NCI-H2081 (cell line): ENCODE measurements at regions not wholly inside any gene's neighbourhood (a gene's known extent, or its start where the extent isn't known, plus 50 kb on each side); places are given as distances from the start of the nearest gene placed in this dataset.
"Not testable (repeated sequence)": the region's sequence is repeated elsewhere in the genome, so short reads cannot be mapped to it uniquely, and the experiment has no call there.

ENCODE experiments used
- DNase-seq, 2 experiments: peaks; one replicate each; lab custom pipeline; 2025; lab: John Stamatoyannopoulos, UW

DNA sequence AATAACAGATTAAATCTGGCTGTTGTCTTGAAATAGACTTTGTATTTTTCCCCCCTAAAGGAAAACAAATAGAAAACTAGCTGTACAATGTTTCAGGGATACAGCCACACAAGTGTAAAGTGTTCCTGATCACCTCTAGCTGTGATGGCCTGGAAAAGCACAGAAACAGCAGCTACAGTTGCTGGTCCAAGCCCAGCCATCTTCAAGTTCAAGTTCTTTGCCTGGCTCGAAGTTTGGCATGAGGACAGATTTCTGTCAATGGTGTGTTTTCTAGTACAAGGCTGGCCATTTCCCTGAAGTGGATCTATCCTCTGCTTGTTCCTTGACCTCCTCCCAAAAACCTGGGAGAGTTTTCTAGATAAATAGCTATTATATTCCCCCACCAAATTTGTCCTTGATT lies 272.2 kb upstream of the ADRA1B start:
- DNase-seq = no peak

GRCh38 chr5:159645179-159645846 lies 271.0 kb upstream of the ADRA1B start:
- no peak for DNase-seq

- DNase-seq = no peak
Measured at GRCh38 chr5:159650803-159651202, 265.5 kb upstream of the ADRA1B start.

- no peak for DNase-seq
Measured at GRCh38 chr5:159655757-159656409, 260.4 kb upstream of the ADRA1B start.

GRCh38 chr5:159657298-159657697 lies 259.0 kb upstream of the ADRA1B start:
- no peak for DNase-seq

DNA sequence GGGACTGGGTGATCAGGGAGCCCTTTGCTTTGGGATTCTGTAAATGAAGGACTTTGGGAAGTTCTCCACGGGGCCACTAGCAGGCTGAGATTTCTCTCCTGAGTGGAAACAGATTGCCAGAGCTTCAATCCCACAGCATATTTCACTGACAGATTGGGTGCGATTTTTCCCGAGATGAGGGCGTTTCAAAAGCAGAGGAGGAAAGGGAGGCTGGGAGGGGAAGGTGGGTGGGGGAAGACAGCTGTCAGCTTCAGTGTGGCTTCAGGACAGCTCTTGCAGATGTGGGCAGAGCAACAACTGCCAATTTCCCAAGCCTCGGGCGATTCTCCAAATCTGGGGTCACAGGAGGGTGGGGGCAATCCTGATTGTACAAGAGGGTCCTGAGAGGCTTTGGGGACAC lies 258.5 kb upstream of the ADRA1B start:
- no peak for DNase-seq

DNA sequence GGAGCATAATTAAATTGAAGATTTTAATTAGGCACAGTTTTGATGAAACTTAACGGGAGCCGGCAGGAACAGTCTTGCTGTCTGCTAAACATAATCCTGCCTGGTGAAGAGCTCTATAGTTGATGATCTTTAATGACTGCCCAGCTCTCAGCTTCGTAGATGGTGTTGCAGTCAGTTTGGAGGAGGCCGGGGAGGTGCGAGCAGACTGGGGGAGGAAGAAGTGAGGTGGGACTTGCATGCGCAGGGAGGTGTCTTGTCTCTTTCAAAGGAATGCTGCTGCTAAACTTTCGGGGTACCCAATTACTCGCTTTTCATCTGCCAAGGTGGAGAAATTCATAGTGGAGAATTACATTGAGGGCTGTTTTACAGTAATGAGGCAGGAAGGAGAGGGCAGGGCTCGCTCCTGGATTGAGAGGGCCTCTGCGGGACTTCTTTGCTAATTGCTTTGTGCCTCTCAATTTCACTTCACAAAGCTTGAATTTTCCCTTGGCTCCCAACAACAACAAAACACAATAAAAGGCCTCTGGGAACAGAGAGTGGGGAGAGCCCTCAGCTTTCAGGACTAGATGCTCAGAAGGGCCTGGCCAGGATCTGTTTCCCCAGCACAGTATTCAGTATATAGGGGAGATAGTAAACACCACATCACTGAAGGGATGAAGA lies 257.9 kb upstream of the ADRA1B start:
- no peak for DNase-seq

- DNase-seq = no peak
Measured at GRCh38 chr5:159660401-159660800, 255.9 kb upstream of the ADRA1B start.

- DNase-seq = no peak
Measured at GRCh38 chr5:159663986-159664385, 252.3 kb upstream of the ADRA1B start.

GRCh38 chr5:159667286-159667685 lies 249.0 kb upstream of the ADRA1B start:
- no peak for DNase-seq

- no peak for DNase-seq
Measured at GRCh38 chr5:159668556-159668955, 247.7 kb upstream of the ADRA1B start.

GRCh38 chr5:159669559-159669958 lies 246.7 kb upstream of the ADRA1B start:
- DNase-seq = no peak

- DNase-seq = no peak
Measured at GRCh38 chr5:159671886-159672285, 244.4 kb upstream of the ADRA1B start.

GRCh38 chr5:159673538-159673937 lies 242.7 kb upstream of the ADRA1B start:
- no peak for DNase-seq

GRCh38 chr5:159678657-159679392 lies 237.5 kb upstream of the ADRA1B start:
- DNase-seq = no peak

GRCh38 chr5:159680095-159680494 lies 236.2 kb upstream of the ADRA1B start:
- no peak for DNase-seq

DNA sequence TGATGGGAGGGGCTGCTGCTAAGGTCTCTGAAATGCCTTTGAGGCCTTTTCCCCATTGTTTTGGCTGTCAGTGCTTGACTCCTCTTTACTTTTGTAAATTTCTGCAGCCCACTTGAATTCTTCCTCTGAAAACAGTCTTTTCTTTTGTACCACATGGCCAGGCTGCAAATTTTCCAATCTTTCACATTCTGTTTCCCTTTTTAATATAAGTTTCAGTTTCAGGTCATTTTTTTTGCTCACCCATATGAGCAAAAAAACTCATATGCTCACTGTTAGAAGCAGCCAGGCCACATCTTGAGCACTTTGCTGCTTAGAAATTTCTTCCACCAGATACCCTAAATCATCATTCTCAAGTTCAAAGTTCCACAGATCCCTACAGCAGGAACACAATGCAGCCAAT lies 234.6 kb upstream of the ADRA1B start:
- no peak for DNase-seq

GRCh38 chr5:159682623-159683022 lies 233.7 kb upstream of the ADRA1B start:
- no peak for DNase-seq

GRCh38 chr5:159687892-159688291 lies 228.4 kb upstream of the ADRA1B start:
- DNase-seq = not testable (repeated sequence)

- no peak for DNase-seq
Measured at GRCh38 chr5:159695741-159696294, 220.5 kb upstream of the ADRA1B start.

GRCh38 chr5:159697530-159697929 lies 218.8 kb upstream of the ADRA1B start:
- DNase-seq = no peak

DNA sequence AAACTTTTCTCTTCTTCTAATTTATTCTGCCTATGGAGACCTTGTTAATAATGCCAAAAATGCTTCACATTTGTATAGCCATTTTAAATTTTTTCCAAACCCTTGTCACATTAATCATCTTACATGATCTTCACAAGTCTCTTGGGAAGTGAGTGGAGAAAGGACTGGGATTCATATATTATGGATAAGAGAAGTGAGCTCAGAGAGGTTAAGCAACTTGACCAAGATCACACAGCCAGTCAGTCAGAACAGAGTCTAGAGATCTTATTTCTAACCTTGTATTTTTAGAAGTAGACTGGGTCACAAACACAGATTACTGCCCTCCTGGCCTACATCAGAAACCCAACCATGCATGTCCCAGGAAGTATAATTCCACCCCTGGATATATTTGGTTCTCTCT lies 218.0 kb upstream of the ADRA1B start:
- DNase-seq = no peak
